Mesenchymal stem cell (in vitro differentiated cells and primary cell): ENCODE measurements at regions not wholly inside any gene's neighbourhood (a gene's known extent, or its start where the extent isn't known, plus 50 kb on each side); places are given as distances from the start of the nearest gene placed in this dataset.

ENCODE experiments used
- DNase-seq: peaks from one replicate; pipeline ENCODE4 v3.0.0-alpha.2; 2013
- H2AFZ ChIP-seq: one replicate; pipeline ENCODE4 v1.6.1; 2013; ENCODE audit warnings: low read depth, mild to moderate bottlenecking, control low read depth, inconsistent platforms, low read length, moderate library complexity
- H2AK5ac ChIP-seq: 2 replicates; pipeline ENCODE4 v1.6.1; 2013; ENCODE audit warnings: low read length, moderate library complexity, mild to moderate bottlenecking, inconsistent platforms; ENCODE audit not compliant: severe bottlenecking
- H2BK120ac ChIP-seq: one replicate; pipeline ENCODE4 v1.6.1; 2013; ENCODE audit warnings: low read depth, mild to moderate bottlenecking, inconsistent platforms, low read length, moderate library complexity
- H2BK12ac ChIP-seq, 2 experiments: one replicate each; pipeline ENCODE4 v1.6.1; 2013; ENCODE audit warnings: inconsistent platforms in 2 of 2, low read length in 2 of 2, mild to moderate bottlenecking in 2 of 2, moderate library complexity in 2 of 2, control low read depth in 1 of 2
- H2BK15ac ChIP-seq: one replicate; pipeline ENCODE4 v1.6.1; 2013; ENCODE audit warnings: mild to moderate bottlenecking, low read depth, inconsistent platforms; ENCODE audit not compliant: poor library complexity, severe bottlenecking
- H2BK5ac ChIP-seq: 2 replicates; pipeline ENCODE4 v1.6.1; 2013; ENCODE audit warnings: low read depth, mild to moderate bottlenecking, low read length, control low read depth, inconsistent platforms; ENCODE audit not compliant: poor library complexity, severe bottlenecking
- H3K14ac ChIP-seq, 2 experiments: one replicate each; pipeline ENCODE4 v1.6.1; 2013; ENCODE audit warnings: inconsistent platforms in 2 of 2, low read length in 2 of 2, control low read depth in 1 of 2, mild to moderate bottlenecking in 1 of 2, moderate library complexity in 1 of 2
- H3K18ac ChIP-seq, 2 experiments: one replicate each; pipeline ENCODE4 v1.6.1; 2013; ENCODE audit warnings: inconsistent platforms in 2 of 2, low read length in 2 of 2, control low read depth in 1 of 2, low read depth in 1 of 2, mild to moderate bottlenecking in 1 of 2
- H3K23ac ChIP-seq, 2 experiments: one replicate each; pipeline ENCODE4 v1.6.1; 2013; ENCODE audit warnings: inconsistent platforms in 2 of 2, low read length in 2 of 2, mild to moderate bottlenecking in 2 of 2, moderate library complexity in 2 of 2, control low read depth in 1 of 2
- H3K27ac ChIP-seq: 2 replicates; pipeline ENCODE4 v1.5.1; 2013; ENCODE audit warnings: mild to moderate bottlenecking, moderate library complexity, low read length, control low read depth, inconsistent platforms; ENCODE audit not compliant: poor library complexity, severe bottlenecking
- H3K27me3 ChIP-seq, 2 experiments: 2 replicates each; pipeline versions ENCODE4 v1.6.1 to v1.7.0; 2013; ENCODE audit warnings: low read length in 2 of 2, mild to moderate bottlenecking in 2 of 2, moderate library complexity in 2 of 2, control low read depth in 1 of 2, inconsistent platforms in 1 of 2; ENCODE audit not compliant: control insufficient read depth in 1 of 2, insufficient read depth in 1 of 2
- H3K36me3 ChIP-seq, 2 experiments: 2 replicates each; pipeline versions ENCODE4 v1.6.1 to v1.7.0; 2013; ENCODE audit warnings: low read length in 2 of 2, control low read depth in 1 of 2, inconsistent platforms in 1 of 2, low read depth in 1 of 2, mild to moderate bottlenecking in 1 of 2; ENCODE audit not compliant: insufficient read depth in 2 of 2, control insufficient read depth in 1 of 2
- H3K4ac ChIP-seq, 2 experiments: one replicate each; pipeline ENCODE4 v1.6.1; 2013; ENCODE audit warnings: inconsistent platforms in 2 of 2, low read length in 2 of 2, mild to moderate bottlenecking in 2 of 2, moderate library complexity in 2 of 2, control low read depth in 1 of 2, low read depth in 1 of 2
- H3K4me1 ChIP-seq: 2 replicates; pipeline ENCODE4 v1.6.1; 2013; ENCODE audit warnings: low read depth, low read length, control low read depth; ENCODE audit not compliant: control insufficient read depth, insufficient read depth
- H3K4me2 ChIP-seq: 2 replicates; pipeline ENCODE4 v1.6.1; 2013; ENCODE audit warnings: low read length, mild to moderate bottlenecking, inconsistent platforms; ENCODE audit not compliant: poor library complexity, severe bottlenecking
- H3K4me3 ChIP-seq, 2 experiments: 2 replicates each; pipeline versions ENCODE4 v1.5.1 to v1.7.0; 2013; ENCODE audit warnings: low read length in 2 of 2, mild to moderate bottlenecking in 2 of 2, control low read depth in 1 of 2, low read depth in 1 of 2; ENCODE audit not compliant: insufficient read depth in 1 of 2
- H3K79me1 ChIP-seq: replicated peaks from 2 replicates; pipeline ENCODE4 v1.6.1; 2013; ENCODE audit warnings: mild to moderate bottlenecking, control low read depth, low read length, inconsistent platforms; ENCODE audit not compliant: poor library complexity, severe bottlenecking
- H3K9ac ChIP-seq: 2 replicates; pipeline ENCODE4 v1.7.0; 2013; ENCODE audit warnings: mild to moderate bottlenecking, low read length, moderate library complexity
- H3K9me3 ChIP-seq: 2 replicates; pipeline ENCODE4 v1.7.0; 2013; ENCODE audit warnings: mild to moderate bottlenecking, low read length; ENCODE audit not compliant: control insufficient read depth
- H4K8ac ChIP-seq: one replicate; pipeline ENCODE4 v1.6.1; 2013; ENCODE audit warnings: inconsistent platforms, mild to moderate bottlenecking, low read length, moderate library complexity
- H4K91ac ChIP-seq: one replicate; pipeline ENCODE4 v1.6.1; 2013; ENCODE audit warnings: mild to moderate bottlenecking, low read length, inconsistent platforms
- WGBS: methylation state at CpG from one replicate; pipeline ENCODE4 v1.1.7; 2013; ENCODE audit warnings: mixed read lengths; 5-methylcytosine and 5-hydroxymethylcytosine counted together

GRCh38 chr5:3542769-3543168 is 52.9 kb upstream of the IRX1 start:
- Histone ChIP-seq H3K27me3 (no peaks in the 10 kb centered on the region), H3K18ac (no peak overlapping the region), H3K36me3 (no peaks in the 10 kb centered on the region), H3K9me3 (no peaks in the 10 kb centered on the region), H3K23ac (no peak overlapping the region), H3K79me1 (no peaks in the 10 kb centered on the region), H4K91ac (no peak overlapping the region), H3K14ac (no peak overlapping the region), H2BK12ac (no peak overlapping the region), H2BK120ac (no peak overlapping the region), H3K4me1 (no peaks in the 10 kb centered on the region), H2BK5ac (no peak overlapping the region), H2AFZ (no peak overlapping the region), H3K9ac (no peak overlapping the region), H3K4ac (no peak overlapping the region), H3K4me3 (no peak overlapping the region), H3K27ac (no peak overlapping the region), H2AK5ac (no peak overlapping the region), H2BK15ac (no peak overlapping the region), H3K4me2 (no peak overlapping the region), H4K8ac (no peak overlapping the region)
- 84% methylated on average over 7 of the region's 7 CpGs for WGBS
- no peak for DNase-seq

- 65% methylated on average over 3 of the region's 3 CpGs for WGBS
- Histone ChIP-seq H2AK5ac (no peak overlapping the region), H4K91ac (no peak overlapping the region), H4K8ac (no peak overlapping the region), H3K36me3 (no peaks in the 10 kb centered on the region), H3K18ac (no peak overlapping the region), H3K9me3 (no peaks in the 10 kb centered on the region), H2BK12ac (no peak overlapping the region), H3K4me3 (no peak overlapping the region), H2AFZ (no peak overlapping the region), H2BK120ac (no peak overlapping the region), H3K4ac (no peak overlapping the region), H3K27me3 (no peaks in the 10 kb centered on the region), H3K4me2 (no peak overlapping the region), H3K4me1 (no peaks in the 10 kb centered on the region), H3K9ac (no peak overlapping the region), H3K27ac (no peak overlapping the region), H3K23ac (no peak overlapping the region), H3K79me1 (no peaks in the 10 kb centered on the region), H2BK5ac (no peak overlapping the region), H2BK15ac (no peak overlapping the region), H3K14ac (no peak overlapping the region)
- no peak for DNase-seq
Observed at GRCh38 chr5:3542158-3542557, 53.5 kb upstream of the IRX1 start.

GRCh38 chr5:3538886-3539285 is 56.7 kb upstream of the IRX1 start:
- Histone ChIP-seq H4K91ac (no peak overlapping the region), H2AK5ac (no peak overlapping the region), H3K4me1 (no peaks in the 10 kb centered on the region), H2BK15ac (no peak overlapping the region), H3K23ac (no peak overlapping the region), H3K27me3 (no peaks in the 10 kb centered on the region), H4K8ac (no peak overlapping the region), H3K18ac (no peak overlapping the region), H3K4ac (no peak overlapping the region), H3K79me1 (no peaks in the 10 kb centered on the region), H2AFZ (no peak overlapping the region), H2BK120ac (no peak overlapping the region), H2BK5ac (no peak overlapping the region), H3K36me3 (no peaks in the 10 kb centered on the region), H3K14ac (no peak overlapping the region), H3K4me2 (no peak overlapping the region), H3K4me3 (no peak overlapping the region), H3K9ac (no peak overlapping the region), H2BK12ac (no peak overlapping the region), H3K27ac (no peak overlapping the region), H3K9me3 (no peaks in the 10 kb centered on the region)
- 88% methylated on average over 8 of the region's 8 CpGs for WGBS
- DNase-seq, result no peak

GRCh38 chr5:3537942-3538341 is 57.7 kb upstream of the IRX1 start:
- DNase-seq, result no peak
- no peak overlapping the region for H3K4me3 ChIP-seq
- H2BK12ac ChIP-seq, result no peak overlapping the region
- no peak overlapping the region for H2BK5ac ChIP-seq
- no peak overlapping the region for H3K27ac ChIP-seq
- H3K79me1 ChIP-seq, result no peaks in the 10 kb centered on the region
- H3K9ac ChIP-seq, result no peak overlapping the region
- H3K9me3 ChIP-seq, result no peaks in the 10 kb centered on the region
- H4K8ac ChIP-seq, result no peak overlapping the region
- no peaks in the 10 kb centered on the region for H3K36me3 ChIP-seq
- no peak overlapping the region for H4K91ac ChIP-seq
- H3K4ac ChIP-seq, result no peak overlapping the region
- WGBS, result 89% methylated on average over 8 of the region's 8 CpGs
- H3K27me3 ChIP-seq, result no peaks in the 10 kb centered on the region
- H3K18ac ChIP-seq, result no peak overlapping the region
- no peak overlapping the region for H3K4me2 ChIP-seq
- no peak overlapping the region for H3K14ac ChIP-seq
- H2BK15ac ChIP-seq, result no peak overlapping the region
- H3K4me1 ChIP-seq, result no peaks in the 10 kb centered on the region
- no peak overlapping the region for H2AK5ac ChIP-seq
- no peak overlapping the region for H3K23ac ChIP-seq
- no peak overlapping the region for H2AFZ ChIP-seq
- no peak overlapping the region for H2BK120ac ChIP-seq
